ENCODE measurements at regions not wholly inside any gene's neighbourhood (a gene's known extent, or its start where the extent isn't known, plus 50 kb on each side); places are given as distances from the start of the nearest gene placed in this dataset.
A peak's percentile ranks its signal among the peaks of the same experiment; 100 is the strongest.

DNA sequence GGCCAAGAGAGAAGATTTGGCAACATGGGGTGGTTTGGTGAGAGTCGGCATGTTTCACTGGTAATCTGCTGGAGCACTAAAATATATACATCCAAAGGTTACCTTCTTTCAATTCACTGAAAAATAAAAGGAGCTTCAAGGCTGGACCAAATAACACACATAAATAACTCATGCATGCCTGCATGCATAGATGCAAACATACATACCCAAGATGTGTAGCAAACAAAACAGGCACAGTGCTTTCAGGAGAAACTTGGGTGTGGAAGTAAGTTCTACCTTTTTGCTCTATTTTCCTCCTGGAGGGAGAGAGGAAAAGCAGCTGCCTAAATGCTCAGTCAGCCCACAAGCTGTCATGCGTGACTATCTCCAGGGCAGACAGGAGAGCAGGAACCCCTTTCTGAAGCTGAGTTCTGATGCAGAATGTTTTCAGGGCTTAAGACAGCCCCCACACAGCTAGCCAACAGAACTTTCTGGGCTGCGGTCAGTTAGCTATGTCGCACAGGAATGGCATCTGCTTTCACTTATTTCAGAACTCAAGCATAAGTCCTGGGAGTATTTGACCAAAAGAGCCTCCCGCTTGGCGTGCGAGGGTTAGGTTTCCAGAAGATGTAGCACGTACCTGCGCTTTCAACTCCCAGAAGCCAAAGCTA, 166.2 kb downstream of the TOMM20 start:
- TF ChIP-seq TCF12 (IDR thresholded peaks at IDR 0.05) (peak; percentile 98), FOXM1 (IDR thresholded peaks at IDR 0.05; ENCODE audit: low read depth) (peak; percentile 72), POLR2AphosphoS5 (IDR thresholded peaks at IDR 0.05; ENCODE audit: low read depth, low read length) (peak; percentile 66), YY1 (IDR thresholded peaks at IDR 0.05; ENCODE audit: low read depth) (peak; percentile 46; the same call in 1 of the 2 replicates), RCOR1 (IDR thresholded peaks at IDR 0.05; ENCODE audit: low read length) (peak; percentile 38; the same call in 1 of the 2 replicates), TAF1 (IDR thresholded peaks at IDR 0.05; ENCODE audit: borderline replicate concordance, low read depth, low read length) (no peak), EP300 (IDR thresholded peaks at IDR 0.05; ENCODE audit: borderline replicate concordance in 1 of 2, low read depth in 1 of 2, low read length in 1 of 2) (peak; percentile 44 to 94), FOSL2 (IDR thresholded peaks at IDR 0.05; ENCODE audit: borderline replicate concordance, low read depth) (peak; percentile 65; the same call in 1 of the 2 replicates), NRF1 (IDR thresholded peaks at IDR 0.05; ENCODE audit: low read depth, low read length) (no peak), CHD2 (IDR thresholded peaks at IDR 0.05; ENCODE audit: low read length, partially characterized antibody) (no peak)
- TF ChIP-seq, protein P1, sequence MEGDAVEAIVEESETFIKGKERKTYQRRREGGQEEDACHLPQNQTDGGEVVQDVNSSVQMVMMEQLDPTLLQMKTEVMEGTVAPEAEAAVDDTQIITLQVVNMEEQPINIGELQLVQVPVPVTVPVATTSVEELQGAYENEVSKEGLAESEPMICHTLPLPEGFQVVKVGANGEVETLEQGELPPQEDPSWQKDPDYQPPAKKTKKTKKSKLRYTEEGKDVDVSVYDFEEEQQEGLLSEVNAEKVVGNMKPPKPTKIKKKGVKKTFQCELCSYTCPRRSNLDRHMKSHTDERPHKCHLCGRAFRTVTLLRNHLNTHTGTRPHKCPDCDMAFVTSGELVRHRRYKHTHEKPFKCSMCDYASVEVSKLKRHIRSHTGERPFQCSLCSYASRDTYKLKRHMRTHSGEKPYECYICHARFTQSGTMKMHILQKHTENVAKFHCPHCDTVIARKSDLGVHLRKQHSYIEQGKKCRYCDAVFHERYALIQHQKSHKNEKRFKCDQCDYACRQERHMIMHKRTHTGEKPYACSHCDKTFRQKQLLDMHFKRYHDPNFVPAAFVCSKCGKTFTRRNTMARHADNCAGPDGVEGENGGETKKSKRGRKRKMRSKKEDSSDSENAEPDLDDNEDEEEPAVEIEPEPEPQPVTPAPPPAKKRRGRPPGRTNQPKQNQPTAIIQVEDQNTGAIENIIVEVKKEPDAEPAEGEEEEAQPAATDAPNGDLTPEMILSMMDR (IDR thresholded peaks at IDR 0.05): no peak
- TF ChIP-seq, protein P2, sequence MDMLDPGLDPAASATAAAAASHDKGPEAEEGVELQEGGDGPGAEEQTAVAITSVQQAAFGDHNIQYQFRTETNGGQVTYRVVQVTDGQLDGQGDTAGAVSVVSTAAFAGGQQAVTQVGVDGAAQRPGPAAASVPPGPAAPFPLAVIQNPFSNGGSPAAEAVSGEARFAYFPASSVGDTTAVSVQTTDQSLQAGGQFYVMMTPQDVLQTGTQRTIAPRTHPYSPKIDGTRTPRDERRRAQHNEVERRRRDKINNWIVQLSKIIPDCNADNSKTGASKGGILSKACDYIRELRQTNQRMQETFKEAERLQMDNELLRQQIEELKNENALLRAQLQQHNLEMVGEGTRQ (IDR thresholded peaks at IDR 0.05; ENCODE audit: borderline replicate concordance, low read depth, low read length): no peak
- TF ChIP-seq, protein P3, sequence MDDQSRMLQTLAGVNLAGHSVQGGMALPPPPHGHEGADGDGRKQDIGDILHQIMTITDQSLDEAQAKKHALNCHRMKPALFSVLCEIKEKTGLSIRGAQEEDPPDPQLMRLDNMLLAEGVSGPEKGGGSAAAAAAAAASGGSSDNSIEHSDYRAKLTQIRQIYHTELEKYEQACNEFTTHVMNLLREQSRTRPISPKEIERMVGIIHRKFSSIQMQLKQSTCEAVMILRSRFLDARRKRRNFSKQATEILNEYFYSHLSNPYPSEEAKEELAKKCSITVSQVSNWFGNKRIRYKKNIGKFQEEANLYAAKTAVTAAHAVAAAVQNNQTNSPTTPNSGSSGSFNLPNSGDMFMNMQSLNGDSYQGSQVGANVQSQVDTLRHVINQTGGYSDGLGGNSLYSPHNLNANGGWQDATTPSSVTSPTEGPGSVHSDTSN (IDR thresholded peaks at IDR 0.05): peak; percentile 93
- TF ChIP-seq, protein P4, sequence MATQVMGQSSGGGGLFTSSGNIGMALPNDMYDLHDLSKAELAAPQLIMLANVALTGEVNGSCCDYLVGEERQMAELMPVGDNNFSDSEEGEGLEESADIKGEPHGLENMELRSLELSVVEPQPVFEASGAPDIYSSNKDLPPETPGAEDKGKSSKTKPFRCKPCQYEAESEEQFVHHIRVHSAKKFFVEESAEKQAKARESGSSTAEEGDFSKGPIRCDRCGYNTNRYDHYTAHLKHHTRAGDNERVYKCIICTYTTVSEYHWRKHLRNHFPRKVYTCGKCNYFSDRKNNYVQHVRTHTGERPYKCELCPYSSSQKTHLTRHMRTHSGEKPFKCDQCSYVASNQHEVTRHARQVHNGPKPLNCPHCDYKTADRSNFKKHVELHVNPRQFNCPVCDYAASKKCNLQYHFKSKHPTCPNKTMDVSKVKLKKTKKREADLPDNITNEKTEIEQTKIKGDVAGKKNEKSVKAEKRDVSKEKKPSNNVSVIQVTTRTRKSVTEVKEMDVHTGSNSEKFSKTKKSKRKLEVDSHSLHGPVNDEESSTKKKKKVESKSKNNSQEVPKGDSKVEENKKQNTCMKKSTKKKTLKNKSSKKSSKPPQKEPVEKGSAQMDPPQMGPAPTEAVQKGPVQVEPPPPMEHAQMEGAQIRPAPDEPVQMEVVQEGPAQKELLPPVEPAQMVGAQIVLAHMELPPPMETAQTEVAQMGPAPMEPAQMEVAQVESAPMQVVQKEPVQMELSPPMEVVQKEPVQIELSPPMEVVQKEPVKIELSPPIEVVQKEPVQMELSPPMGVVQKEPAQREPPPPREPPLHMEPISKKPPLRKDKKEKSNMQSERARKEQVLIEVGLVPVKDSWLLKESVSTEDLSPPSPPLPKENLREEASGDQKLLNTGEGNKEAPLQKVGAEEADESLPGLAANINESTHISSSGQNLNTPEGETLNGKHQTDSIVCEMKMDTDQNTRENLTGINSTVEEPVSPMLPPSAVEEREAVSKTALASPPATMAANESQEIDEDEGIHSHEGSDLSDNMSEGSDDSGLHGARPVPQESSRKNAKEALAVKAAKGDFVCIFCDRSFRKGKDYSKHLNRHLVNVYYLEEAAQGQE (IDR thresholded peaks at IDR 0.05; ENCODE audit: low read depth, low read length): peak; percentile 56; the same call in 1 of the 2 replicates

Data from SK-N-SH (cell line).